ENCODE measurements at regions not wholly inside any gene's neighbourhood (a gene's known extent, or its start where the extent isn't known, plus 50 kb on each side); places are given as distances from the start of the nearest gene placed in this dataset.

- no peak for TF ChIP-seq EZH2 (IDR thresholded peaks at IDR 0.05)
- TF ChIP-seq POLR2AphosphoS5 (IDR thresholded peaks at IDR 0.05; ENCODE audit: borderline replicate concordance, low read depth, low read length): no peak
- no peak for TF ChIP-seq FOXP2 (optimal IDR thresholded peaks at IDR 0.05; ENCODE audit: control extremely low read depth, extremely low read length, insufficient read depth)
Observed at GRCh38 chr7:142408794-142409193, 150.9 kb upstream of the PRSS58 start.

All from SK-N-MC (cell line).